Activated gamma-delta T cell treated with anti-CD3 and anti-CD28 coated beads, Interleukin-2, amount 50 U/mL, for 16 hours (primary cell): ENCODE measurements at regions not wholly inside any gene's neighbourhood (a gene's known extent, or its start where the extent isn't known, plus 50 kb on each side); places are given as distances from the start of the nearest gene placed in this dataset.

ENCODE experiments used
- DNase-seq: peaks from one replicate; pipeline ENCODE4 v3.0.0-alpha.2; 2020; ENCODE audit warnings: low read depth

GRCh38 chr18:41458376-41458775, 496.7 kb upstream of the PIK3C3 start:
- DNase-seq: no peak

- DNase-seq: no peak
Measured at GRCh38 chr18:41457765-41458326, 497.2 kb upstream of the PIK3C3 start.

DNA sequence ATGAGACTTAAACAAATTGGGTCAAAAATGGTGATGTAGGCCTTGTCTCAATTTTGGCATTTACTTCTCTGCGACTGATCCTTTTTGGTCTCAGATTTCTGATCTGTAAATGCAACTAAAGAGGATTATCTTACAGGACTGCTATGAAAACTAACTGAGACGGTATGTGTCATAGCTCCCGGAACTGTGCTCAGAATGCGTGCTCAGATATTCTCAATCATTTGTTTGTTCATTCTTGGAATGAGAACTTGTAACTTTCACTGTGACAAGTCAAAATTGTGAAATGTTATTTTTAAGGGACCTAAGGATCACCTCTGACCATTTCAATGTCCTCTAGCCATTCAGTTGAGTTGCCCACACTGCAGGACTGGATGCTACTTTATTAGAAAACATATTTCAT, 498.2 kb upstream of the PIK3C3 start:
- no peak for DNase-seq

DNA sequence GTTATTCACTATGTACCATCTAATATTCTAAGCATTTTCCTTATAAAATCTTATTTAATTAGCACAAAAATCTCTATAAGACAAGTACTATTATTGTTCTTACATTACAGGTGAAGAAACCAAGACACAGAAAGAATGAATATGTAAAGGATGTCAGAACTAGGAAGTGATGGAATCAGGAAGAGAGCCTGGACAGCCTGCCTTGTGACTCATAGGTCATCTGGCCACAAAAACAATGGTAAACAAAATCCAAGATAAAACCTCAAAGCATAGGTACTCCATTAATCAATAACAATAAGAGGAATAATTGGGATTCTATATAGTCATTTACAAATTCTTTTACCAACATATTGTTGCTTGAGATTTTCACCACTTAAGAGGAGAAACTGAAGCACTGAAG, 505.4 kb upstream of the PIK3C3 start:
- DNase-seq: no peak

DNA sequence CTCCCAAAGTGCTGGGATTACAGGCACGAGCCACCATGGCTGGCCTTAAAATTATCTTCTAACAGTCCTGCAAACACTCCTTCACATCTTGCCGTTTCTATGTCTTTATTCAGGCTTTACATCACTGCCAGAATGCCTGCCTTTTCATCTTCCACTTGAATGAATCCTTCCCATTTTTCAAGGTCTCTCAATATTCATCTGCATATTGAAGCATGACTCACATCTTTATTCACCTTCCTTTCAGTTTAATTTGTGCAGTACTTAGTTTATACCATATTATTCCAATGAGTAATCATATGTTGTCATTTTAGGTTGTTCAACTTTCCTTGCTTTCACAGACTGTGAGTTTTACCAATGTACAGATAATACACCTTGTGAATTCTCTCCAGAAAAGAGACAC, 510.1 kb upstream of the PIK3C3 start:
- DNase-seq: no peak

GRCh38 chr18:41436772-41437171, 518.3 kb upstream of the PIK3C3 start:
- DNase-seq: no peak

GRCh38 chr18:41418598-41418997, 536.4 kb upstream of the PIK3C3 start:
- no peak for DNase-seq

GRCh38 chr18:41416044-41416443, 539.0 kb upstream of the PIK3C3 start:
- no peak for DNase-seq

- no peak for DNase-seq
Measured at GRCh38 chr18:41410006-41410405, 545.0 kb upstream of the PIK3C3 start.

DNA sequence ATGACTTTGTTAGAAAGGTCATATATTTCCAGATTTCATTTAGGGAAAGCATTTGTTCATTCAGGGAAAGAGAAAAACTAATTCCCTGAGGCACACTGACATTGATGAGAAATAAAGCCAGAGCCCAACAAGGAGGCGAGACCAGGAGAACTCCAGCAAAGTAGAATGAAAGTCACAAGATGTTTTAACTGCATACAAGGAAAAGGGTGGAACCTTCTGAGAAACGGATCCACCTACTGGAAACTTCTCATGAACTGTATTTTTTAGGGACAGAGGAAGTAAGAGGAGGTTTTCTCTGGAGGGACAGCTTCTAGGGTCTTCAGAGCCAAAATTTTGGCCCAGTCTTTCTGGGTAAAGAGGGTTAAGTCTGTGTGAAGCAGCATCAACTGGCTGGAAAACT, 548.2 kb upstream of the PIK3C3 start:
- no peak for DNase-seq

GRCh38 chr18:41396861-41397260, 558.2 kb upstream of the PIK3C3 start:
- DNase-seq: no peak

- no peak for DNase-seq
Measured at GRCh38 chr18:41396211-41396610, 558.8 kb upstream of the PIK3C3 start.

DNA sequence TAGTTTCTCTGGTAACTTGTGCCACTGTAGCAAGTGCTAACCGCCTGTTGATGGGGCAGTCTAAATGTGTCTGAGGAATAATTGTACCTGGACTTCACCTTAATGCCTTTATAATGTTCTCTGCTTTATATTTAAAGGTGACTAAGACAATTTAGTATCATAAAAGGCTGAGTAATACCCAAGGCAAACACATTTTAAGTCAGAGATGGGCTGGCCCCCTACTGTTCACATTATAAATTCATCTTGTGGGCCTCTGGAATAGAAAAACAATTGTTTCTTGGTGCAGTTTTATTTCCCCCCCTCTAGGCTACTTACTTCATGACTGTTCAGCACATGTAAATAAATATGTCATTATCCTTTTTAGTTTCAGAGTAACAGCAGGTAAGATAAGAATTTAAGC, 559.3 kb upstream of the PIK3C3 start:
- no peak for DNase-seq

GRCh38 chr18:41391616-41392595, 563.1 kb upstream of the PIK3C3 start:
- DNase-seq: no peak

DNA sequence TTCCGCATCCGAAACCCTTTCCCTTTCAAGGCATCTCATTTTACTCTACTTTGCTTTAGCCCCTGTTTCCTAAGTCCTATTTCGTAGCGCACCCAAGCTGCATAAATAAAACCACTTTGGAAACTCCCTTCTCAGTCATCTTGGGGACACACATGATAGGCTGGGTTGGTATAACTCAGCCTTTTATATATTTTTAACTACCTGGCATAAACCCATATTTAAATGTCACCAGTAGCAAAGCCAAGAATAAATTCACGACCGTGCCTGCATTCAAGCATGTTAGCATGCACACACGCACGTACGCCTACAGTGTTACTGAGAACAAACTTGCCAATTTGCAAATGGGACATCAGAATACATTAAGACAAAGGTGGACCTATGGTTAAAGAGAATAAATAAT, 564.7 kb upstream of the PIK3C3 start:
- no peak for DNase-seq

- DNase-seq: no peak
Measured at GRCh38 chr18:41378598-41378997, 576.4 kb upstream of the PIK3C3 start.

- no peak for DNase-seq
Measured at GRCh38 chr18:41373612-41374011, 581.4 kb upstream of the PIK3C3 start.

DNA sequence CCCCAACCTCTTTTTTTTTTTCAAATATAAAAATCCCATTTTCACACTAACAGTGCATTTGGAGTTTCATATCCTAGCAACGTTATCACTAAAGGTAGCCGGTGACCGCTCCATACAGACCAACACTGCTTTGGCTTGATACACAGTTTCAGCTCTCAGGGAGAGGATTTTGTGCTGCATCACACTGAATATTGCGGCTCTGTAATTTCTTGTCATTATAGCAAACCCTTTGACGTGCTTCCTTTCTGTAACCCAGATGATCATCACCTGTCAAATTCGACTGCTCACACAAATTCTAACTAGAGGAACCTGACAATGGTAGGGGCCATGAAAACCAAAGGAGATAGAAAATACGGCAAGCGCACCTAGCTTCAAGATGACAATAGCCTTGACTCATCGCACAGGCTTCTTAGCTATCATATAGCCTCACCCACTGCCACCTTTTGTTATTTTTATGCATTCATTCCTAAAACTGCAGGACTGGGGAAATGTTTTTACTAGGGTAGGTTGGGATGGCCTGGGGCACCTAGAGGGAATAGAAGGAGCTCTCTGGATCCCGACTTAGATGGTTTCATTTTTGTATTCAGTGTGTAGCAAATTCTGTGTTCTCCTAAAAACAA, 582.9 kb upstream of the PIK3C3 start:
- no peak for DNase-seq

DNA sequence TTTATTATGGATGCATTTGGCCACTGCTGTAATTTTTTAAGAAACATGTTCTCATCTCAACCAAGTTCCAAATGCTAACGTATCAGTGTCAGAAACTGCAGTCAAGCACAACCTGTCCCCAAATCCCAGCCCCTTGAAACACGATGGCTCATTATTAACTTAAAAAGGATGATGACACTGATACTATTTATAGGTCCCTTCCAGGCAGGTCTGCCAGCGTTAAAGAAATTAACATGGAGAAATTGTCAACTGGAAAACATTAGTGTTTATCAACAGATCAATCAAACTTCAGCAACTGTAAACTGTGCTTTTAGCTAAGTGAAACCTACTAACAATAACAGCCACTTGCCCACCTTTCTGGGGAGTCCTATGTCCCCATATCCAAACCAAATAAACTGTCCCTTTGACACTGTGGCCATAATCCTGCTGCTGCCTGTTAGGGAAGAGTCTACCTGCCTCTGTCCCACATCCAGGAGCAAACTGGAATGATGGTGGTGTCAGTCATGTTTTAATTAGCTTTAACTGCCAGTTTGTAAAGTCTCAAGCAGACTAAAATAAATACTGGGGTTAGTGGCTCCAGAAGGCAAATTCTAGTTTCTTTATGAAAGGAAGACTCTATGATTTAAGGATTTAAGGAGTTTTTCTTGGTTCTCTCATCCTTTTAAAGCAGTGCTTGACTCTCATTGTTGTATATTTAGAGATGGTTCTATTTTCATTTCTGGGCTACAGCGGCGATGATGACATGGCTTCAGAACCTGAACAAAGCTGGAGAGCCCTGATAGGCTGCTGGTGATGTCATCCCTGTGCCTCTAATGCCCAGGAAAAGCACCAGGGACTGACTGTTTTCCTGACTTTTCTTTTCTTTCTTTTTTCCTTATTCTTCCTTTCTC, 583.6 kb upstream of the PIK3C3 start:
- DNase-seq: no peak

- DNase-seq: no peak
Measured at GRCh38 chr18:41370740-41371139, 584.3 kb upstream of the PIK3C3 start.

DNA sequence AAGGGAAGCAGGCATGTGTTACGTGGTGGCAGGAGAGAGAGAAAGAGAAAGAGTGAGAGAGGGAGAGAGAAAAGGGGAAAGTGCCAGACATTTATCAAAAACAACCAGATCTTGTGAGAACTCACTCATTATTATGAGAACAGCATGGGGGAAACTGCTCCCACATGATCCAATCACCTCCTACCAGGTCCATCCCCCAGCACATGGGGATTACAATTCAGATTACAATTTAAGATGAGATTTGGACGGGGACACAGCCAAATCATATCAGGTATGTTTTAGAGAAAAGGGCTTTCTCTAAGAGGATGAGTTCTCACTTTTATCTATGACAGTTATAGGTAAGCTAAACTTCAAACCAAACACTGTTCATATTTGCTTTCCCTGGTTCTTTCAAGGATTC, 597.3 kb upstream of the PIK3C3 start:
- DNase-seq: no peak
